GM19463 (cell line): ENCODE measurements at regions not wholly inside any gene's neighbourhood (a gene's known extent, or its start where the extent isn't known, plus 50 kb on each side); places are given as distances from the start of the nearest gene placed in this dataset.
"Not testable (repeated sequence)": the region's sequence is repeated elsewhere in the genome, so short reads cannot be mapped to it uniquely, and the experiment has no call there.

Experiments used
- ATAC-seq: cut with Tn5 transposase; IDR thresholded peaks from one replicate; pipeline ENCODE4 v1.9.1; 2021; ENCODE audit warnings: mild to moderate bottlenecking, moderate library complexity; ENCODE audit not compliant: unreplicated experiment

GRCh38 chr11:34830648-34831047 lies 85.5 kb downstream of the APIP start:
- ATAC-seq = no peak

- no peak for ATAC-seq
Measured at GRCh38 chr11:34830035-34830434, 86.1 kb downstream of the APIP start.

DNA sequence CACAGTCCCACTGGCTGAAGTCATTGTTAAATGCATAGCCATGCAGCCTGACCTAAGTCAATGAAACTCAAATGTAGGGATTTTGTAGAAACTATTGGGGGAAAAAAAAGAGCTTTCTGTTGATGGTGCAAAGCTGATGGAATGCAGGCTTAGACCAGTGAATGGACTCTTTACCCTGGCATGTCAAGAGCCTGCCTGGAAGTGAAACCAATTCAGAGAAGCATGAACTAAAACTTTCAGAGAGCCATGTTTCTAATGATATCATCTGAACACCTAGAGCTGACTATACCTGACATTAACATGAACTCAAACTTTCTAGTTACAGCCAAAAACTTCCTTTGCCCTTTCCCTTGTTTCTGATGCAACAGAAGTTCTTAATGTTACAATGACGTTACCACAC lies 89.0 kb downstream of the APIP start:
- ATAC-seq = peak; percentile 57

- no peak for ATAC-seq
Measured at GRCh38 chr11:34826384-34826726, 89.8 kb downstream of the APIP start.

DNA sequence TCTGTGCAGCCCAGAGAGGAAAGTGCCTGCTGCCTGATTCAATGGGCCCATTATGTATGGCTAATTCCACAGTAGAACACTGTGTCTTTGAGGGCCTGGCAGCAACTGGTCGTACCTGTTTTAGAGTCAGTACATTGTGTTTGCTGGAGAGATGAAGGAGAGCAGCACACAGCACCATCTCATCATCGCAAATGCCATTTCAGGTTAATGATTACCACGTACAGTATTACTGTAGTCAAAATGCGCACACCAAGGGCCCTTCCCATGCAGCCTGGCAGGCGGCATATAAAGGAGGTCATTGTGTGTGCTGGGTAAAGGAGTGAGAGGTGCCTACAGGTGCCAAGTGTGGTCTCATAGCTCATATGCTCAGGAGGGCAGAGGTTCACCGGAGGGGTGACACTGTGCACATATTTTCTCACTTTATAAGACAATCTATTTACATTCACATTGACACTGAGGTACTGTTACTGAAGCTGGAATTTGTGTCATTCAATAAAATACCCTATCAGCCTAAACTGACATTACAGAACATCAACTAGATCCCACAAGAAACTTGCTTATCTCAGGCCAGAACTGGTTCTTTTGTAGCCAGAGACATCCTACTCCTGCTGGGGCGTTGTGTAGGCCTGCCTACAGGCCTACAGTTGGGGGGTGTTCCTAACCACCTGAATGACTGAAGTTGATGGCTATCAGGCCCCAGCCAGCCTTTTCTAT lies 90.4 kb downstream of the APIP start:
- no peak for ATAC-seq

DNA sequence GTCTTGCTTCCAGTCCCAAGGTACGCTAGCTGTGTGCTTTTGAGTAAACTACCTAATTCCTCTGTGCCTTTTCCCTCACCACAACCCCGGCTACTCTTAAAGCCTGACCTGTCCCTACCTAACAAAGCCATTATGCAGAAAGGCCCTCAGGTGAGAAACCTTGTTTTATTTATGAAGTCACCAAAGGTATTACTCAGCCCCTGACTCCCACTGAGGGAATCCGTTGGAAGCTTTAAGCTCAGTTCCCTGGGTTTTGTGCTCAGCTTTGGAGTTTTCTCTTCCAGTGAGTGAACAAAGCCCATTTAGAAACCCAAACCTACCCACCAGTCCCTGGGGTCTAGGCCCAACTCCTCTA lies 90.9 kb downstream of the APIP start:
- ATAC-seq = no peak

GRCh38 chr11:34824425-34824824 lies 91.8 kb downstream of the APIP start:
- ATAC-seq = no peak

- ATAC-seq = no peak
Measured at GRCh38 chr11:34823639-34824038, 92.5 kb downstream of the APIP start.

GRCh38 chr11:34823197-34823596 lies 93.0 kb downstream of the APIP start:
- ATAC-seq = no peak

DNA sequence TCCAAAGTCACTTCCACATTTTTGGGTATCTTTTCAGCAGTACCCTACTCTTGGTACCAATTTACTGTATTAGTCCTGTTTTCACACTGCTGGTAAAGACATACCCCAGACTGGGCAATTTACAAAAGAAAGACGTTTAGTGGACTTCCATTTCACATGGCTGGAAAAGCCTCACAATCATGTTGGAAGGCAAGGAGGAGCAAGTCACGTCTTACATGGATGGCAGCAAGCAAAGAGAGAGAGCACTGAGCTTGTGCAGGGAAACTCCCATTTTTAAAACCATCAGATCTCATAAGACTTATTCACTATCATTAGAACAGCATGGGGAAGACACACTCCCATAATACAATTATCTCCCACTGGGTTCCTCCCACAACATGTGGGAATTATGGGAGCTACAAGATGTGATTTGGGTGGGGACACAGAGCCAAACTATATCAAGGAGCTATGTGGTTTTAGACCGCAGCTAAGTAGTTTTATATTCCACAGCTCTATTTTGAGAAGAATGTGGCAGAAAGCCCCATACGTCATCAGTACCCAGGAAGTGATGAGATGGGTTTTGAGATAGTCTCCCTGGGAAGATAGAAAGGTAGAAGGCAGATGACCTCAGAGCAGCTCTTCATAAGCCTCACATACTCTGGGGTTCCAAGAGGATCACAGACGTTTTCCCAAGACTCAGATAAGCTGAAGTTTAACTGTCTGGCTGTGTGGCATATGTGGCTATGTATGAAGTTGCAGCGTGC lies 96.3 kb downstream of the APIP start:
- ATAC-seq = no peak

- not testable (repeated sequence) for ATAC-seq
Measured at GRCh38 chr11:34817812-34818211, 98.4 kb downstream of the APIP start.

DNA sequence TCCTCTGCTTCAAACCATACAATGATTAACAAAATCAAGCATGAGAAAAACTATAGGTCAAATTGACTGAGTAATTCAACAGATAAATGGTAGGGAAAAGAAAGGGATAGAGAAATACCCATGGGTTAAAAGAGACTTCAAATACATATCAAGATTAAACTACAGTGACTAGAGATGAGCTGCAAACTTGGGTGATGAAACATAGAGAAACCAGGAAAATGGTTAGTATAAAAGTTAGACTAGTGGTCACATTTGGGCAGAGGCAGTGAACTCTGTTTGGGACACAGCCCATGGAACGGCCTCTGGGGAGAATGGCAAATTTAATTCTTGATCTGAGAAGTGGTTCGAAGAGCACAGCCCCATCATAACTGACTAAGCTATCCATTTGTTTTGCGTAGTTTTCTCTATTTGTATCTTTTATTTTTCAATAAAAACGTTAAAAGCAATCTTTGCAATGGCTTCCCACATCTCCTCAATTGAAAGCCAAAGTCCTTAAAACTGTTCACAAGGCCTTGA lies 99.4 kb downstream of the APIP start:
- no peak for ATAC-seq

GRCh38 chr11:34812905-34813576 lies 103.1 kb downstream of the APIP start:
- ATAC-seq = no peak

GRCh38 chr11:34811858-34812257 lies 104.3 kb downstream of the APIP start:
- no peak for ATAC-seq

DNA sequence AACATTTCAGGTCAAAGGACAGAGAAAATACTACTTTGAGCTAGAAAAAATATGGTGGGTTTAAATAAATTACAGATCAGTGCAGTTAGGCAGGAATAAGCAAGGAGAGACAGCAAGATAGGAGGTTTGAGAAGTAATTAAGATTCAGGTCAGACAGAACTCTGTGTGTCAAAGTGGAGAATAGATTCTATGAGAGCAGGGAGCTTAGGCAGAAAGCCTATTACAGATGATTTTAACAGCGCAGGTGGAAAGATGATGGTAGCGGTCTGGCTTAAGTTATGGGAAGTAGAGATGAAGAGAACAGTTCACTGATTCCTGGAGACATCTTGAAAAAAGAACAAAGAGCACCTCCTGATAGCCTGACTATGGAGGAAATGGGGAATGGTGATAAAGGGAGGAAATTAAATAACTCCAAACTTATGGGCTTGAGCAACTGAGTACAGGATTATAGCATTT lies 106.0 kb downstream of the APIP start:
- no peak for ATAC-seq

GRCh38 chr11:34809191-34810106 lies 106.7 kb downstream of the APIP start:
- ATAC-seq = no peak

GRCh38 chr11:34806875-34807274 lies 109.3 kb downstream of the APIP start:
- no peak for ATAC-seq

- no peak for ATAC-seq
Measured at GRCh38 chr11:34805937-34806336, 110.2 kb downstream of the APIP start.

DNA sequence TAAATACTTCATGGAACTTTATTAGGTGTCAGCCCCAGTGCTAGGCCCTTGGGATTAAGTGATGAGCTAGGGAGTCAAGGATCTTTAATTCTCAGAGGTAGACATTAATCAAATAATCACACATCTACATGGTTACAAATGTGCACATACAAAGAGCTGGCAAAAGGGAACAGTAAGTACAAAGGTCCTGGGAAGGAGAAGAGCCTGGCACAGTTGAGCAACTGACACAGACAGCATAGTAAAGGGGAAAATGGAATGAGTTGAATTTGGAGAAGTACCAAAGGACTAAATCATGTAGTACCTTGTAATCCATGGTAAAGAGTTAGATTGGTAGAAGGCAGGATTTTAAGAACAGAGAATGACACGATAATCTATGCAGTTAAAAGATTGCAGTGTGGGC lies 116.3 kb downstream of the APIP start:
- no peak for ATAC-seq

DNA sequence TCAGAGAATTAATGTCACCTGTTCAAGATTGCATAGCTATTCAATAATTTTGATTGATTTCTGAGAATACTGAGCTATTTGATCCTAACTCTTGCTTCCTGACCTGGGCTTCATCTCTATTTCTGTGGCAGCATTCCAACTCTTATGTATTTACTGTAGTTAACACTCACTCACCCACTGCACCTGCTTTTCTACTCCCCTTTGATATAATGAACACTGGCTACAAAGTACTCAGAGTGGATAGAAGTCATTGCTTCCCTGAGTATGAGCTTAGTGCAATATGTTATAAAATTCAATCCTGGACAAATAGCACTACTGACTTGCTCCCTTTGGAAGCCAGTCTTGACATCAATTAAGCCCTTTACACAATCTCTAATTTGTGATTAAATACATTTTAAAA lies 117.2 kb downstream of the APIP start:
- no peak for ATAC-seq

- not testable (repeated sequence) for ATAC-seq
Measured at GRCh38 chr11:34797497-34797896, 118.7 kb downstream of the APIP start.
